ENCODE measurements at regions not wholly inside any gene's neighbourhood (a gene's known extent, or its start where the extent isn't known, plus 50 kb on each side); places are given as distances from the start of the nearest gene placed in this dataset.
"Not testable (repeated sequence)": the region's sequence is repeated elsewhere in the genome, so short reads cannot be mapped to it uniquely, and the experiment has no call there.

GRCh38 chr12:4141348-4142270 is 132.0 kb upstream of the CCND2 start:
- in situ Hi-C loops (cut with HindIII; ENCODE audit: low pct_unique_long_range_greater_than_20kb, low sequenced_read_pairs), result no loop called here
- DNase-seq (ENCODE audit: low read depth), result no peak

DNA sequence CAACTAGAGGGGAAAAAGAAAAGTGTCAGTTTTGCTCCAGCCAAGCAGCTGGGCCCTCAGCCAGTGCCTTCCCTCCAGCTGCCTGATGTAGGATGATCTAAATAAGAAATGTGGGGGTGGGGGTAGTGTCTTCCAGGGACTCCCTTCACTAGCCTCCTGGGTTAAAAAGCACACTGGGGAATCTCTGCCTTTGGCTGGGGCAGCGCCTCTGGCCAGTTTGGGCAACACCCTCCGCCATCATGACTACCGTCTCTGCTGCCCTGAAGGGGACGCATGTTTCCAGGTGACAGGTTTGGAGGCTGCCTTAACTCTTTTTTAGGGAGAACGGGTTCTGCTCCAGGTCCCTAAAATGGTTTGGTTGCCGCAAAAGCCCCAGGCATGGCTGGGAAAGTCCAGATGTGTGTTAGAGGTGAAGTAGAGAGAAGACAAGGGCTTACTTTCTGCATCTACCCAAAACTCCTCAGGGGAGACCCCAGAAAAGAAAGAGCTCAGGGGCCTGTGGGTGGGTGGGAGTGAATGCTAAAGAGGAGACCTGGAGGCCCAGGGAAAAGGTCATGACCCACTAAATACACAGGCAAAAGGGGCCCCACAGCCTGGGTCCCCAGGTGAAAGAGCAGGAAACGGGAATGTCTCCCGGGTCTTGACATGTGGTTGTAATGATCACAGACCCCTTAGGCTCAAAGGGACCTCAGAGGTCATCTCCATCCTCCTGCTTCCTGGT is 132.8 kb upstream of the CCND2 start:
- in situ Hi-C loops (cut with HindIII; ENCODE audit: low pct_unique_long_range_greater_than_20kb, low sequenced_read_pairs), result no loop called here
- DNase-seq (ENCODE audit: low read depth), result no peak

DNA sequence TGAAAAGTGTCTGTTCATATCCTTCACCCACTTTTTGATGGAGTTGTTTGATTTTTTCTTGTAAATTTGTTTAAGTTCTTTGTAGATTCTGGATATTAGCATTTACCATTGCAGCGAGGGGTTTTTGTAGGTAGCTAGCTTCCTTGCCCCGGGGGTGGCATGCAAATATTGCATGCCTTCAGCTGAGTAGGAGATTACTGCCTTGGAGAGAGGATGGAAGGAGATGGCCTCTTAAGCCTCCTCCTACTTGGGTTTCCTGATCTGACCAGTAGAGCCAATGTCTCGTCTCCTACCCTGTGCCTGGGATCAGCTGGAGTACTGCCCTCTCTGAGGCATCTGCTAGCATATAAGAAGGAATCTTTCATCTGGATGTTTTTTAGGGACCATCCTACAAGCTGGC is 134.4 kb upstream of the CCND2 start:
- in situ Hi-C loops (cut with HindIII; ENCODE audit: low pct_unique_long_range_greater_than_20kb, low sequenced_read_pairs), result no loop called here
- no peak for DNase-seq (ENCODE audit: low read depth)

DNA sequence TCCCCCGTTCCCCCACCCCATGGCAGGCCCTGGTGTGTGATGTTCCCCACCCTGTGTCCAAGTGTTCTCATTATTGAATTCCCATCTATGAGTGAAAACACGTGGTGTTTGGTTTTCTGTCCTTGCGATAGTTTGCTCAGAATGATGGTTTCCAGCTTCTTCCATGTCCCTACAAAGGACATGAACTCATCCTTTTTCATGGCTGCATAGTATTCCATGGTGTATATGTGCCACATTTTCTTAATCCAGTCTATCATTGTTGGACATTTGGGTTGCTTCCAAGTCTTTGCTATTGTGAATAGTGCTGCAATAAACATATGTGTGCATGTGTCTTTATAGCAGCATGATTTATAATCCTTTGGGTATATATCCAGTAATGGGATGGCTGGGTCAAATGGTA is 135.0 kb upstream of the CCND2 start:
- DNase-seq (ENCODE audit: low read depth); in situ Hi-C loops (cut with HindIII; ENCODE audit: low pct_unique_long_range_greater_than_20kb, low sequenced_read_pairs): not testable (repeated sequence)

DNA sequence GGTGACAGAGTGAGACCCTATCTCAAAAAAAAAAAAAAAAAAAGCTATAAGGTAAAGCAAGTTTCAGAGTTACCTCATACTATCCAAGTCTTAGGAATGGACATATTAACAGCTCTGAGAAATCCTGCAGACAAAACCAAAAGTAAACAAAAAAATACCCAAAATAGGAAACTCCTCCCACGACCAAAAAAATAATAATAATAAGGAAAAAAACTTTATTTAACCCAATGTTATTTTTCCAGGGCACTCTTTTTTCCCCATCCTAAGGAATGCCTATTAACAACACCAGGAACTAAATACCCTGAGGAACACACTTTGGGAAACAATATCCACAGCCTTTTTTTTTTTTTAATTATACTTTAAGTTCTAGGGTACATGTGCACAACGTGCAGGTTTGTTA is 135.5 kb upstream of the CCND2 start:
- DNase-seq (ENCODE audit: low read depth), result no peak
- in situ Hi-C loops (cut with HindIII; ENCODE audit: low pct_unique_long_range_greater_than_20kb, low sequenced_read_pairs), result no loop called here

DNA sequence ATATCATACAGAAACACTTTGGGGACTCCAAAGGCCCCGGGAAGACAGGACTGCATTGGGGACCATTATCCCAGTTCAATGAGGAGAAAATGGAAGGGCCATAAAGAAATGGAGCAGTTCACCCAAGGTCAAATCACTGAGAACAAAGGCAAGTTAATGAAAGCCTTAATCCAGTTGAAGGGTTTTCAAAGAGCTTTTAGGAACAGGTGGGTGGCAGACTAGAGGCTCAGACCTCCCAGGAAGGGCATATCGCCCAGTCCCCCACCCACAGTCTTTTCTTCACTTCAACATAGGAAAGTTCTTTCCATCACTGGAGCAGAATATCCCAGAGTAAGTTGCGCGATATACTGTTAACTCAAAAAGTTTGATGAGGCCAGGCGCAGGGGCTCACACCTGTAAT is 136.1 kb upstream of the CCND2 start:
- no peak for DNase-seq (ENCODE audit: low read depth)
- in situ Hi-C loops (cut with HindIII; ENCODE audit: low pct_unique_long_range_greater_than_20kb, low sequenced_read_pairs), result no loop called here

GRCh38 chr12:4137015-4137414 is 136.5 kb upstream of the CCND2 start:
- in situ Hi-C loops (cut with HindIII; ENCODE audit: low pct_unique_long_range_greater_than_20kb, low sequenced_read_pairs), result no loop called here
- DNase-seq (ENCODE audit: low read depth), result no peak

DNA sequence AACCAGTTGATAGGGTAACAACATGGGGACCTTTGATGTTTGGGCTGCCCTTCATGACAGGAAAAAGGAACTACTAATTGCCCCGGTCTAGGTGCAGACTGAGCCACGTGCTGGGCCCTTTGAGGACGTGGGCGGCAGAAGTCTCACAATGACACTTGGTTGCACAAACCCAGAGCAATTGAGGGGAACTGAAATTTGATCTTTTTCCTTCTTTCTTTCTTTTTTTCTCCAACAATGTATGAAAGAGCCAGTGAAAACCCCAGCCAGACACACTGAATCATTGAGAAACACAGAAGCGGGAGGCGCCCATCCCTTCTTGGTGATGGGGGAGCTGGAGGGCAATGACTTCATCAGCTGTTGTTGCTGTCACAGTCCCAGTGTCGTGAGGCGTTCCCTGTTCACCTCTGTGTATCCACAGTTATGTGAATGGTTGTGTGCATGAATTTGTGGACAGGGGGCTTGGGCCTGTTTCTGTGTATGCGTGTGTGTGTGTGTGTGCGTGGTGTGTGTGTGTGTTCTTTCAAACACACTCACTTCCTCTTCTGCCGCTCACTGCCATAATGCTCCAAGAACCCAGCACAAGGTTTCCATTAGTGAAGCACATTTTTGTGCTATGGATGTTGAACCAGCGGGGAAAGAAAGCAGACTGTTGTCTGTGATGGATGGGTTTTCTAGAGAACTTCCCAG is 137.5 kb upstream of the CCND2 start:
- DNase-seq (ENCODE audit: low read depth), result no peak

GRCh38 chr12:4134448-4135263 is 138.9 kb upstream of the CCND2 start:
- no peak for DNase-seq (ENCODE audit: low read depth)
- in situ Hi-C loops (cut with HindIII; ENCODE audit: low pct_unique_long_range_greater_than_20kb, low sequenced_read_pairs), result no loop called here

More for the DNA sequence above, 137.5 kb upstream of the CCND2 start:
- in situ Hi-C loops (cut with HindIII; ENCODE audit: low pct_unique_long_range_greater_than_20kb, low sequenced_read_pairs), result no loop called here

DNA sequence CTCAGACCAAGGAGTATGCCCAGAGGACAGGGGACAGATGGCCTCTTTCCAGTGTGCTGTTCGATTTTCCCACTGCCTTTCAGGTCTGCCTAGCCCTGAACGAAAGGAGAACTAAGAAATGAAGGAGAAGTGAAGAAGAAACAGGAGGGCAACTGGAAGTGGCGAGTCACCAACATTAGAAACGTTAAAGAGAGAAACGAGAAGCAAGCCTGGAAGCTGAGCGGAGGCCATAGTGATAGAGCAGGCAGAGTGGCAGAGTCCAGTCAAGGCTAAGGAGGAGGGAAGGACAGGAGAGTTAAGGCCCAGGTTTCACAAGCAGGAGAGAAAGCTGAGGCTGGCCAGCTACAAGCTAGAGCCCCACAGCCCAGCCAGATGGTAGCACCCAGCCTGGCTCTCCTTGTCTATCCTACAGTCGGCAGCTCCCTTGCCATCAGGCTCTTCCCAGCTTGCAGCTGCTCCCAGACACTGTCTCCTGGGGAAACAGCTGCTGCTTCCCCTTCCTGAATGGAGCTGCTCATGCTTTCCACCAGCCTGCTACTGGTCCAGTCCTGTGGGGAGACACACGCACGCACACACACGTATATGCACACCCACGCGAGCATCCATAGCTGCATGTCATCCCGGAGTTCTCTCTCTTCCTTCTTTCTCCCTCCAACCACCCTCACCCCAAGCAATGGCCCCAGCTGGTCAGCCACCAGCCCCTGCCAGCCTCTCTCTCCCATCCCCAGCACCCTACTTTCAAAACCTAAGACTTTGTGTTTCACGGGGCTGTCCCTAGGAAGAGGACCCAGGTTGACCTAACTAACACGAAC is 139.7 kb upstream of the CCND2 start:
- in situ Hi-C loops (cut with HindIII; ENCODE audit: low pct_unique_long_range_greater_than_20kb, low sequenced_read_pairs), result no loop called here
- DNase-seq (ENCODE audit: low read depth), result no peak

GRCh38 chr12:4133029-4133428 is 140.5 kb upstream of the CCND2 start:
- in situ Hi-C loops (cut with HindIII; ENCODE audit: low pct_unique_long_range_greater_than_20kb, low sequenced_read_pairs), result no loop called here
- DNase-seq (ENCODE audit: low read depth), result no peak

GRCh38 chr12:4121506-4122020 is 152.0 kb upstream of the CCND2 start:
- in situ Hi-C loops (cut with HindIII; ENCODE audit: low pct_unique_long_range_greater_than_20kb, low sequenced_read_pairs), result no loop called here
- DNase-seq (ENCODE audit: low read depth), result no peak

DNA sequence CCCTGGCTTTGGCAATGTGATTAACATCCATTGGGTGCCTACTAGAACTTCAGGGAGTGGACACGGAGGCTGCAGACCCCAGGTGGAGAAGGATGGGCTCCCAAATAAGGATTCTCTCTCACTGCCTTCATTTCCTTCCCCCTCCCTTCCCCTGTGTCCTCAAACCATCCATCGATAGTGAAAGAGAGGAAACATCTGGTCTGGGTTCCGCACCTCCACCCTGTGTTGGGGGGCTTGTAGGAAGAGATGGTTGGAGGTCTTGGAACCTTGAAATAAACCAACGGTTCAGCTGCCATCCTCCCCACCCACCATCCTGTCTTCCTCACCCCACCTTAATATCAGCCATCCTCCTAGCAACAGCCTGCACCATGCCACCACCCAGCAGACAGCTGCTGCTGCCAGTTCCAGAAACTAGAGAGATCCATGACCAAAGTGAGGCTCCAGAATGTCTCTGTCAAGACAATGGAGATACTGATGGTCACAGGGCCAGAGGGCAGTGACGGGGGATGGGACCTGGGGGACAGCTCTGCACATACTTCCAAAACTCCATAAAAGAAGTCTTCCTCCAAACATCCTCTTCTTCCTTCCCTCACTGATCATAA is 153.1 kb upstream of the CCND2 start:
- in situ Hi-C loops (cut with HindIII; ENCODE audit: low pct_unique_long_range_greater_than_20kb, low sequenced_read_pairs), result no loop called here

GRCh38 chr12:4119157-4119761 is 154.3 kb upstream of the CCND2 start:
- in situ Hi-C loops (cut with HindIII; ENCODE audit: low pct_unique_long_range_greater_than_20kb, low sequenced_read_pairs), result no loop called here
- no peak for DNase-seq (ENCODE audit: low read depth)

More for the DNA sequence above, 153.1 kb upstream of the CCND2 start:
- DNase-seq (ENCODE audit: low read depth), result no peak

GRCh38 chr12:4118601-4119156 is 154.9 kb upstream of the CCND2 start:
- in situ Hi-C loops (cut with HindIII; ENCODE audit: low pct_unique_long_range_greater_than_20kb, low sequenced_read_pairs), result no loop called here
- DNase-seq (ENCODE audit: low read depth), result no peak

DNA sequence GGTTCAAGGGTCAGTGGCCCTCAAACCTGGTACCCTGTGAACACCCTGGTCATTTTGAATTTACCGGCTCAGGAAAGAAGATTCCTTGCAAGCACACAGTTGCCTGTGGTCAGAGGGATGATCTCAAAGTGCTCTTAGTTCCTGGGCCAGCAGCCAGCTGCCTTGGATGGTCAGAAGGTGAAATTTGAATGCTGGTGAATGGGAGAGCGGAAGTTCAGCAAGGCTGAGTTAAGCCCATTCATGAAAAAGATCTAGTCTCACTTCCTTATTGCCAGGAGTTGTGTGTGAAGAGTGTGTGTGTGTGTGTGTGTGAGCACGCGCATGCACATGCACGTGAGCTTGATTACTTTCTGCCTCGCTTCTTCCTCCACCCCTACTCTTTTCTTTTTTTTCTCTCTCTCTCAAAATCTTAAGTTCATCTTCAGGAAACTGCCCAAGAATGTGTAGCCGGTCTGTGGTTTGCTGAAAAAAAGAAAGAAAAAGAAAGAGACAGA is 155.5 kb upstream of the CCND2 start:
- in situ Hi-C loops (cut with HindIII; ENCODE audit: low pct_unique_long_range_greater_than_20kb, low sequenced_read_pairs), result no loop called here

More for the DNA sequence above, 155.5 kb upstream of the CCND2 start:
- DNase-seq (ENCODE audit: low read depth), result no peak
